SIG-M5 treated with dmso at 0.1 percent for 504 hours (cell line): ENCODE measurements at regions not wholly inside any gene's neighbourhood (a gene's known extent, or its start where the extent isn't known, plus 50 kb on each side); places are given as distances from the start of the nearest gene placed in this dataset.

Source experiments
- DNase-seq: peaks from one replicate; lab custom pipeline; 2025; ENCODE audit not compliant: unreplicated experiment; lab: John Stamatoyannopoulos, UW

GRCh38 chr6:113578691-113579090, 278.5 kb upstream of the MARCKS start:
- DNase-seq, result no peak

- DNase-seq, result no peak
Observed at GRCh38 chr6:113584767-113585166, 272.4 kb upstream of the MARCKS start.

GRCh38 chr6:113585246-113585645, 271.9 kb upstream of the MARCKS start:
- no peak for DNase-seq

GRCh38 chr6:113586413-113587077, 270.6 kb upstream of the MARCKS start:
- no peak for DNase-seq

GRCh38 chr6:113587078-113587699, 270.0 kb upstream of the MARCKS start:
- no peak for DNase-seq

- DNase-seq, result no peak
Observed at GRCh38 chr6:113588646-113589045, 268.5 kb upstream of the MARCKS start.

- DNase-seq, result no peak
Observed at GRCh38 chr6:113591896-113592827, 265.0 kb upstream of the MARCKS start.

- DNase-seq, result no peak
Observed at GRCh38 chr6:113594726-113595125, 262.4 kb upstream of the MARCKS start.

GRCh38 chr6:113595911-113596376, 261.2 kb upstream of the MARCKS start:
- DNase-seq, result no peak

- peak; percentile 12 for DNase-seq
Observed at GRCh38 chr6:113596387-113597230, 260.5 kb upstream of the MARCKS start.

- DNase-seq, result no peak
Observed at GRCh38 chr6:113597231-113597583, 259.9 kb upstream of the MARCKS start.

- DNase-seq, result no peak
Observed at GRCh38 chr6:113598786-113599185, 258.4 kb upstream of the MARCKS start.

- no peak for DNase-seq
Observed at GRCh38 chr6:113599444-113599843, 257.7 kb upstream of the MARCKS start.

- DNase-seq, result peak; percentile 41
Observed at GRCh38 chr6:113600551-113601339, 256.4 kb upstream of the MARCKS start.

- DNase-seq, result no peak
Observed at GRCh38 chr6:113607821-113608545, 249.2 kb upstream of the MARCKS start.

GRCh38 chr6:113610377-113610988, 246.7 kb upstream of the MARCKS start:
- no peak for DNase-seq

- no peak for DNase-seq
Observed at GRCh38 chr6:113616701-113617274, 240.4 kb upstream of the MARCKS start.

GRCh38 chr6:113619077-113619476, 238.1 kb upstream of the MARCKS start:
- no peak for DNase-seq

GRCh38 chr6:113620386-113620785, 236.8 kb upstream of the MARCKS start:
- no peak for DNase-seq
